Transverse colon (tissue), 4 donors: ENCODE measurements at regions not wholly inside any gene's neighbourhood (a gene's known extent, or its start where the extent isn't known, plus 50 kb on each side); places are given as distances from the start of the nearest gene placed in this dataset.

ENCODE experiments used
- DNase-seq: peaks from one replicate; pipeline ENCODE4 v3.0.0-alpha.2; 2019
- H3K27ac ChIP-seq, 4 donors: fragments of 200-600 bp; sonication (generic); 2 replicates each; pipeline ENCODE4 v1.5.1; 2016 to 2018; ENCODE audit warnings: inconsistent platforms in 4 of 4
- H3K27me3 ChIP-seq: fragments of 200-600 bp; sonication (generic); 2 replicates; pipeline ENCODE4 v1.5.1; 2017; ENCODE audit warnings: inconsistent platforms
- H3K36me3 ChIP-seq, 4 donors: fragments of 200-600 bp; sonication (generic); 2 replicates each; pipeline ENCODE4 v1.5.1; 2017 to 2019; ENCODE audit warnings: inconsistent platforms in 4 of 4
- H3K4me1 ChIP-seq, 4 donors: fragments of 200-600 bp; sonication (generic); 2 replicates each; pipeline ENCODE4 v1.5.1; 2017 to 2020; ENCODE audit warnings: inconsistent platforms in 4 of 4
- H3K4me3 ChIP-seq, 4 donors: fragments of 200-600 bp; sonication (generic); 1 replicate in 1 of 4; 2 replicates in 3 of 4; pipeline versions ENCODE4 v1.5.1 to v1.6.1; 2017 to 2019; ENCODE audit warnings: inconsistent platforms in 4 of 4
- H3K9me3 ChIP-seq, 2 donors: fragments of 200-600 bp; sonication (generic); 2 replicates each; pipeline ENCODE4 v1.5.1; 2017 to 2019; ENCODE audit warnings: inconsistent platforms in 2 of 2
- CTCF ChIP-seq, 5 experiments: fragments of 200-600 bp in 3 of 5; fragments of 450-650 bp in 2 of 5; sonication (generic) in 3 of 5; IDR thresholded peaks; 1 replicate in 2 of 5; 2 replicates in 3 of 5; pipeline ENCODE4 v1.5.1; 2016 to 2017; ENCODE audit warnings: antibody characterized with exemption in 5 of 5, inconsistent platforms in 3 of 5, mild to moderate bottlenecking in 2 of 5, moderate library complexity in 1 of 5
- EP300 ChIP-seq: sonication (generic); formaldehyde crosslinking; IDR thresholded peaks from one replicate; pipeline ENCODE4 v1.6.1; 2017; ENCODE audit warnings: antibody characterized with exemption, low read depth
- POLR2A ChIP-seq: fragments of 450-650 bp; IDR thresholded peaks from one replicate; pipeline ENCODE4 v1.6.1; 2016; ENCODE audit warnings: antibody characterized with exemption, mild to moderate bottlenecking, moderate library complexity
- POLR2AphosphoS5 ChIP-seq, 3 donors: sonication (generic); formaldehyde crosslinking; IDR thresholded peaks; one replicate each; pipeline ENCODE4 v1.6.1; 2016; ENCODE audit warnings: antibody characterized with exemption in 3 of 3
- WGBS, 2 donors: methylation state at CpG; one replicate each; pipeline ENCODE4 v1.1.5; 2018; ENCODE audit warnings: low coverage in 1 of 2; 5-methylcytosine and 5-hydroxymethylcytosine counted together
- in situ Hi-C, 4 donors: fragments of 200-750 bp; cut with MboI; loops; one replicate each; pipeline versions ENCODE4 v1.15.0 to v1.15.1; 2017; ENCODE audit warnings: low sequenced_read_pairs in 3 of 4, low pct_ligation_motif_present in 1 of 4, low pct_unique_long_range_greater_than_20kb in 1 of 4
- intact Hi-C: fragments of 100-400 bp; cut with DNase I; formaldehyde crosslinking; loops from one replicate; pipeline ENCODE4 v1.15.1; 2023; ENCODE audit warnings: low total_unique reads

DNA sequence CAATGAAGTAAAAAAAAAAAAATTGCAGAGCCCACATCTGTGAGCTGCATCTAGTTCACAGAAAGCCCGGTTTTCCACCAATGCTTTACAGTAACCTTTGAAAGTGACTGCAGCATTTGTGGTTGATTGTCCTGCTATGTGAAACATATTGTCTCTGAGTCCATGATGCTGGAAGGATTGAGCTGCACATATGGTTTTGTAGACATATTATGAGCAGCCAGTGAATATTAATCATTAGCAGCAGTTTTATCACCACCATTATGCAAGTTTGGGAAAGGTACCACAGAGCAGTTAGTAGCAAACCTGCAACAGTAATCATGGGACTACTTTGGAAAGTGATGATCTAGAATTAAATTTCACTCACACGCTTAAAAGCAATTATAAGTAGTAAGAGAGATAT lies 151.5 kb upstream of the PRICKLE1 start:
- Histone ChIP-seq H3K4me3 (no peak overlapping the region), H3K36me3 (no peaks in the 10 kb centered on the region), H3K27ac (no peak overlapping the region), H3K27me3 (no peaks in the 10 kb centered on the region), H3K9me3 (no peaks in the 10 kb centered on the region), H3K4me1 (peaks cover 0 to 5% (median 2%) of the 10 kb centered on the region in 4 donors)
- intact Hi-C loops (loop anchor here (10.0 kb wide), 1 partner anchor 1846 kb away; no protein-coding TSS in a partner anchor), in situ Hi-C loops (no loop called here)
- WGBS, 2 donors = 67 to 70% methylated on average over 1 to 2 of the region's 2 CpGs
- no peak for DNase-seq
- no peak for TF ChIP-seq POLR2A
- TF ChIP-seq POLR2AphosphoS5 (IDR thresholded peaks at IDR 0.05) = no peak
- TF ChIP-seq CTCF (IDR thresholded peaks at IDR 0.05) = no peak
- no peak for TF ChIP-seq EP300

DNA sequence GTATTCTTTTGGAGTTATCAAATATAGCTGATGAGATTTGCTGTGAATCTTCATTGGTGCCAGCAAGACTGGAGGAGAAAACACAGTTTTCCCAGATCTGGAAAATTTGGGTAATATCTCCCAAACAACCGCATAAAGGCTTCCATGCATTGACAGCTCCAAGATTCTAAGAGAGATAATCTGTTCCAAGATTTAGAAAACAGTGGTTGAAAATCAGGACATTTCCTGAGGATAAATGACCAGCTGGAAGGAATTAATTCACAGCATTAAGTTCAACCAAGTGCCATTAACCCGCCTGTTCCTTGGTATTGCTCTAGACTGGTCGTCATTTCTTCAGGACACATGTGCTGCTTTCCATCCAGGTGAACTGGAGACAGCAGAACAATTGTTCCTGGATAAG lies 147.9 kb upstream of the PRICKLE1 start:
- TF ChIP-seq EP300 (no peak), POLR2AphosphoS5 (IDR thresholded peaks at IDR 0.05) (no peak), CTCF (IDR thresholded peaks at IDR 0.05) (no peak), POLR2A (no peak)
- Histone ChIP-seq H3K9me3 (no peaks in the 10 kb centered on the region), H3K27me3 (no peaks in the 10 kb centered on the region), H3K4me1 (peaks cover 0 to 10% (median under 1%) of the 10 kb centered on the region in 4 donors), H3K36me3 (no peaks in the 10 kb centered on the region), H3K4me3 (no peak overlapping the region), H3K27ac (no peak overlapping the region)
- 78 to 100% methylated on average over 1 to 3 of the region's 3 CpGs for WGBS, 2 donors
- DNase-seq = no peak
- in situ Hi-C loops (no loop called here), intact Hi-C loops (no loop called here)

- 53 to 67% methylated on average over 2 to 11 of the region's 11 CpGs for WGBS, 2 donors
- DNase-seq = no peak
- H3K36me3 ChIP-seq = no peaks in the 10 kb centered on the region
- H3K4me1 ChIP-seq = peaks cover 0 to 10% (median 0%) of the 10 kb centered on the region in 4 donors
- H3K27ac ChIP-seq = no peak overlapping the region
- intact Hi-C loops = no loop called here
- H3K4me3 ChIP-seq = no peak overlapping the region
- H3K27me3 ChIP-seq = no peaks in the 10 kb centered on the region
- in situ Hi-C loops = no loop called here
- H3K9me3 ChIP-seq = no peaks in the 10 kb centered on the region
- no peak for TF ChIP-seq CTCF (IDR thresholded peaks at IDR 0.05)
- TF ChIP-seq POLR2A = no peak
- TF ChIP-seq EP300 = no peak
- TF ChIP-seq POLR2AphosphoS5 (IDR thresholded peaks at IDR 0.05) = no peak
Measured at GRCh38 chr12:42735861-42736361, 146.4 kb upstream of the PRICKLE1 start.

DNA sequence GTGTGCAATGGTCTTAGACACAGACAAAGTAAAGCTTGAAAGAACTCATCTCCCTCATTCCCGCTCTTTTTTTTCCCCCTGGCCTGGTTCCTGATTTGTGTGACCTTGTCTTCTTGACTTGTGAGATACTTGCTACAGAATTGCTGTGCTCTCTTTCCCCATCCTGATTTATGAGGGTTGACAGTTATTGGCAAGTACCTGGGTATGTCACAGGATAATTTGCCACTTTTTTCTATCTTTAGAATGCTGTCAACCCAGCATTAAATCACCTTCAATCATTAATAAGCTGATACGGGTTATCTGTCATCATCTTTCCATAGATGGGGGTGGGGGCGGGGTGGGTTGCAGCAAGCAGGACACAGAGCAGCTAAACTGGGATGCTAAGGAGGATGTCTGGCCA lies 144.4 kb upstream of the PRICKLE1 start:
- WGBS, 2 donors = 70% methylated on average over 3 of the region's 3 CpGs; no CpG with 5 or more reads in 1 of the 2 donors
- peaks cover 0 to 10% (median 0%) of the 10 kb centered on the region in 4 donors for H3K4me1 ChIP-seq
- TF ChIP-seq CTCF (IDR thresholded peaks at IDR 0.05) = no peak
- no peak for TF ChIP-seq POLR2AphosphoS5 (IDR thresholded peaks at IDR 0.05)
- TF ChIP-seq POLR2A = no peak
- no peak for TF ChIP-seq EP300
- DNase-seq = no peak
- intact Hi-C loops (no loop called here), in situ Hi-C loops (no loop called here)
- no peak overlapping the region for H3K27ac ChIP-seq
- no peaks in the 10 kb centered on the region for H3K9me3 ChIP-seq
- no peaks in the 10 kb centered on the region for H3K36me3 ChIP-seq
- no peaks in the 10 kb centered on the region for H3K27me3 ChIP-seq
- no peak overlapping the region for H3K4me3 ChIP-seq
